HG03354 (cell line): ENCODE measurements at regions not wholly inside any gene's neighbourhood (a gene's known extent, or its start where the extent isn't known, plus 50 kb on each side); places are given as distances from the start of the nearest gene placed in this dataset.
"Not testable (repeated sequence)": the region's sequence is repeated elsewhere in the genome, so short reads cannot be mapped to it uniquely, and the experiment has no call there.

Experiments
- ATAC-seq: cut with Tn5 transposase; IDR thresholded peaks from one replicate; pipeline ENCODE4 v1.9.1; 2021; ENCODE audit warnings: mild to moderate bottlenecking; ENCODE audit not compliant: unreplicated experiment, poor library complexity, severe bottlenecking

DNA sequence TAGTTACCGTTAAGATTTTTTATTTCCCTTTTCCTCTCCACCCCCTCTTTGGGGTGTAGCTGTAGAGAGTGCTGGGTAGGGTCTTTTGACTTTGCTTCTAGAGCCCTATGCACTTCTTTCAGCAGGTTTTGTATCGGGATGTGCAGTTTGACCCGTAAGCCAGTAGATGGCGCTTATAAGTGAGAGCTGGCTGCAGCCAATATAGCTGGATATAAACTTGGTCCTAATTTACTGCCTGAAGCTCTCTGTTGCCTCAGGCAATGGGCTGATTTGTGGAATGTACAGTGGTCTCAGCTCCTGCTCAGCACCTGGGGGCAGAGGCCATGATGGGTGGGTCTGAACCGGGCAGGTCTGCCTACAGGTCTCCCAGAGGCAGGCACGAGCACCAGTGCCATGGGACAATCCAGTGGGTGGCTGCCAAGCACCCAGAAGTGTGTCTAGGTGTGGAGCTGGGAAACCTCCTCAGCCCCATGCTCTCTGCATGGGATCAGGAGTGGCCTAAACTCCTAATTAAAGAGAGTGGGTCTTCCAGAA is 146.5 kb downstream of the SPANXN1 start:
- ATAC-seq: no peak

DNA sequence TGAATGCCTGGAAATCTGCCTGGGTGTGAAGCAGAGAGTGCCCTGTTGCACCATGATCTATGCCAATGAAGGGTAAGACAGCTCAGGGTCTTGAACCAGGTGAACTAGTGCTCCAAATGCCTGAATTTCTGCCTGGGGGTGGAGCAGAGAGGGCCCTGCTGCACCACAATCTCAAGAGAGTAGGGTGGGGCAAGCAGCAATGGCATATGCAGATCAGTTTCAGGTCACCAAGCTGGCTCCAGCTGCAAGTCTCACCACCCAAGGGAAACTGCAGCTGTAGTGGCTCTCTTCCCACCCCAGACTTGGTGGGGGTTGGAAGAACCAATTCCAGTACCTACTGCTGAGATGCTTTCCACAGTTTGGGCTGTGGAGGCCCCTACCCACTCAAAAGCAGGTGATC is 147.0 kb downstream of the SPANXN1 start:
- no peak for ATAC-seq

DNA sequence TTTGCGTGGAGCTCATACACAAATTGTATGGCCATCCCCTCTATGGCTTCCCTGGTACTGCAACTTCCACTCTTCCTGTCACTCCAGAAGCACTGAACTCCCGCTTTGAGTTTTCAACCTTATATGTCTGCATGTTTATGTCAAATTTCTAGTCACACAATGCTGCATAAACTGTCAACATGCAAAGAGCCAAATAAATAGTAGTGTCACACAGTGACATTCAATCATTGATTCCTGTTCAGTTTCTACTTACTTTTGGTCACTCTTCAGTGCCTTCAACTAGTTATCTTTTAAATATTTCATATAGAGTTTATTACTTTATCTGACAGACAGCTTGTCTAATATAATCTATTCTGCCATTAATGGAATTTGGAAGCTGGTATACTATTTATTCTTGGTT is 149.3 kb downstream of the SPANXN1 start:
- no peak for ATAC-seq

DNA sequence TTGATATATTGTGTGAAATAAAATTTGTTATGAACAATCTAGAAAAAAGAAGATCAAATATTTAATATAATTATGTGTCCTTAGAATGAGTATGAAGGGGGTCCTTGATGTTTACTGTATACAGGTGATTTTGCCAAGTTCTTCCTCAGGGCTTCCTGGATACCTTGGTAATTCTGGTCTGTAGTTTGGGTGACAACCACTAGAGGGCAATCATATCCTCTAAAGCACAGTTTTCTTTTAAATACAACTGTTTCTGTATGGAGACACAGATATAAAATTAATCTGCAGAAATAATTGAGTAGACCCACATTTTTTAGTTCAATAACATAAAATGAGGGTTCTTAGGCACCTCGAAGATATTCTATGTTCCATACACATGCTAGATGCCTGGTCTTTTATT is 157.7 kb downstream of the SPANXN1 start:
- peak; percentile 91 for ATAC-seq

DNA sequence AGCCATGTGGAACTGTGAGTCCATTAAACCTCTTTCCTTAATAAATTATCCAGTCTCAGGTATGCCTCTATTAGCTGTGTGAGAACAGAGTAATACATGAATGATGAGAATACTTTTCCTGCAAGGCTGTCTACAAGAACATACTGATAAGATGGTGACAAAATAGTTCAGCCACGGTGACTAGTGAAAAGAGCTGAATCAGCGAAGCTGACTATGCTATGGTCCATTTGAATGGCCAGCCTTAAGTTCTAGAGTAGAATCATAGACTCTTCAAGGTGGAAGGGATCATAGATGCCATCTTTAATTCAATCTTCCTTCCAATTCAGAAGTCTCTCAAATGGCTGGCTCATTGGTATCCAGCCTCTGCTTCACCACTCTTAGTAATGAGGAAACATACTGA is 163.3 kb downstream of the SPANXN1 start:
- ATAC-seq: no peak

DNA sequence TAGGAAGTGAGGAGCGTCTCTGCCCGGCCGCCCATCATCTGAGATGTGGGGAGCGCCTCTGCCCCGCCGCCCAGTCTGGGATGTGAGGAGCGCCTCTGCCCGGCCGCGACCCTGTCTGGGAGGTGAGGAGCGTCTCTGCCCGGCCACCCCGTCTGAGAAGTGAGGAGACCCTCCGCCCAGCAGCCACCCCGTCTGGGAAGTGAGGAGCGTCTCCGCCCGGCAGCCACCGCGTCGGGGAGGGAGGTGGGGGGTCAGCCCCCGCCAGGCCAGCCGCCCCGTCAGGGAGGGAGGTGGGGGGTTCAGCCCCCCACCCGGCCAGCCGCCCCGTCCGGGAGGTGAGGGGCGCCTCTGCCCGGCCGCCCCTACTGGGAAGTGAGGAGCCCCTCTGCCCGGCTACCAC is 188.9 kb downstream of the SPANXN1 start:
- ATAC-seq: not testable (repeated sequence)

DNA sequence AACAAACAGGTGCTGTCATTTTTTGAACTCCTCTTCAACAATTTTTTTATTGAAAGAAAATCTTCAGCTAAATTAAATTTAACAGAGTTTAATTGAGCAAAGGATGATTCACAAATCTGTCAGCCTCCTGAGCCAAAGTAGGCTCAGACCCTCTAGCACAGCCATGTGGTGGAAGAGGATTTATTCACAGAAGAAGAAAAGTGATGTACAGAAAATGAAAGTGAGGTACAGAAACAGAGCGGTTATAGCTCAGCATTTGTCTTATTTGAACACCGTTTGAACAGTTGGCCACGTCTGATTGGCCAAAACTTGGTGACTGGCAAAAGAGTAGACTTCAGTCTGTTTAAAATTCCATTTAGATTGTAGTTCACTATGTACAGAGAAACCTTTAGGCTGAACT is 217.3 kb downstream of the SPANXN1 start:
- no peak for ATAC-seq

DNA sequence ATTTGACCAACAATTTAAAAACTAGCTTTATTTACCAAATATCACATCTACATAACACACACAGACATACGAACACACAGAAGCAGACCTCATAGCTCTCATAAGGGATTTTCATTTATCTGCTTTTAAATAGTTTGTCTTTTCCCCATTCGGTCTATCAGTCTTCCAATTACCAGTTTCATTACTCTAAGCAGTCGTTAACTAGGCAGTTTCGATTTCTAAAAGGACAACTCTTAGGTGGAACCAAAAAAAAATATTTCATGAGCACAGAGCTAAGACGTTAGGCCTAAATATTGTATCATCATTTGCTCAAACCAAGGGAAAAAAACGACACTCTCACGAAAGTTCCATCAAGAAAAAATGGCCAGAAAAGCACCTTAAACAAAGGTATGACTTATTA is 228.4 kb downstream of the SPANXN1 start:
- no peak for ATAC-seq

DNA sequence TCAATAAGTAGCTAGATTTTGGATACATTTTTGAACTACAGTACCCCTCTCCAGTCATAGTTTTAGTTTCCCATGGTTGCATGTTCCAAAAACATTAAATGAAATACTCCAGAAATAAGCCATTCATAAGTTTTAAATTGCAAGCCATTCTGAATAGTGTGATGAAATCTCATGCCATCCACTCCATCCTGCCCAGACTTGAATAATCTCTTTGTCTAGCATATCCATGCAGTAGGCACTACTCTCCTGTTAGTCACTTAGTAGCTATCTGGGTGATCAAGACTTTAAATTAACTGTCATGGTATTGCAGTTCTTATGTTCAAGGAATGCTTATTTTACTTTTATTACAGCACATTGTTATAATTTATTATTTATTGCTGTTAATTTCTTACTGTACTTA is 237.4 kb downstream of the SPANXN1 start:
- ATAC-seq: no peak

DNA sequence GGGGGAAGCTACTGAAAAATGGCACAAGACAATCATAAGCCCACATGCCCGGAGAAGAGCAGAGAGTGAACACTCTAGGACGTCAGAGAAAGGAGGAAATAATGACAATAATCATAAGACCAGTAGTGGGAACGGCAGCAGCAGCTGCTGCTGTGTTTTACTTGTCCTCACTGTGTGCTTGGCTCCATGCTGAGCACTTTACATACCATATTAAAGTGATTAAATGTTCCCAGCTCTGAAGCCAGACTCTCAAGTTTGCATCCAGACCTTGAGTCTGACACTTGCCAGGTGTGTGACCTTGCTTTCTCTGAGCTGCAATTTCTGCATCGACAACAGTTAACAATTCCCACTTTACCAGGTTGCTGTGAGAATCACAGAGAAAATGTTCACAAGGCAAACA is 255.4 kb downstream of the SPANXN1 start:
- ATAC-seq: no peak

DNA sequence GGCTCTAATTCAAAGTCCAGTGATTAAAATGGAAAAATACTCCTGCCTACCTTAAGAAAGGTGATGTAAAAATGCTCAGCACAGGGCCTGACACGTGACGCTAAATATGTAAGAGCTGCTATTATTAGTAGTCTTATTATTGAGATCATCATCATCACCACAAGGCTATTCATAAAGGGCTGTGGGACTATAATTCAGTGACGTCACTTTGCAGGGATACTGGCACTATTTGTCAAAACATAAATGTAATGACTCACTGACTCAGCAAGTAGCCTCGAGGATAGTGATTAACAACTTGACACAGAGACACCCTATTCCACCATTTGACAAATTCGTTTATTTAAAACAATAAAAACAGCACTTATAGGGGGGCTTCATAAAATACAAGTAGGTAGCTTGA is 258.9 kb downstream of the SPANXN1 start:
- no peak for ATAC-seq

DNA sequence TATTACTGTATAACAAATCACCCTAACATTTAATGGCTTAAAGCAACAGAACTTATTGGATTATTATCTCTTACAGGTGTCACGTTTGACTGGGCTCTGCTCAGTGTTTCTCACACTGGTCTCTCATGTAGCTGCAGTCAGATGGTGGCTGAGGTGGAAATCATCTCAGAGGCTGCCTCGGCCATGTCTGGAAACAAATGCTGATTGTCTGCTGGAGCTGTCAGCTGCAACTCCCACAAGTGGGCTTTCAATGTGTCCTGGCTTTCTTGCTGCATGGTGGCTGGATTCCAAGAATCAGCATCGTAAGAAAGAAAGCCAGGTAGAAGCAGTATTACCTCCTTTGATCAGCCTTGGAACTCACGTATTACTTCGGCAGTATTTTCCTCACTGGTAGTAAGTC is 277.6 kb downstream of the SPANXN1 start:
- ATAC-seq: no peak

DNA sequence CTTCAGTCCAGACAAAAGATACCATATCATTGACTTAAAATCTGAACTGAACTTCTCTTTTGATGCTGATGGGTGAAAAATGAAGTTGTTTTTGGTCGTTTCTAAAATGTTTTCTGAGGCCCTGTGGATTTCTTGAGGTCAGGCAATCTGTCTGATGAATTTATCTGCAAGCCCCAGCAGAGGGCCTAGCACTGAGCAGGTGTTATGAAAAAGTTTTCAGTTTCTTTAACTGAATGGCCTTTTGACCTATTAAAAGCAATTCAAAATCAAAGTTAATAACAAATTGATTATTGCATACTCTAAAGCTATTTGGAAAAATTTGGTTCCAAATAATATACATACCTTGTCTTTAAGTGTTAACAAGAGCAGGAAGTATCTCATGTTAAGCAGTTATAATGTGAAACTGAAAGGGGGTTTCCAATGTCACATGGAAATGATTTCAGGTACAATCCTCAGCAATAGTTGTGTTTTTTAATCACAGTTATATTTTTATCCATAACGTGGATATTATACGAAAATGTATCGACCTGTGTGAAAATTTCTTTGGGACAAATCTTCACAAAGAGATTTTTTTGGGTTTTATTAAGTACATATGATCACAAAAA is 285.0 kb downstream of the SPANXN1 start:
- ATAC-seq: no peak

DNA sequence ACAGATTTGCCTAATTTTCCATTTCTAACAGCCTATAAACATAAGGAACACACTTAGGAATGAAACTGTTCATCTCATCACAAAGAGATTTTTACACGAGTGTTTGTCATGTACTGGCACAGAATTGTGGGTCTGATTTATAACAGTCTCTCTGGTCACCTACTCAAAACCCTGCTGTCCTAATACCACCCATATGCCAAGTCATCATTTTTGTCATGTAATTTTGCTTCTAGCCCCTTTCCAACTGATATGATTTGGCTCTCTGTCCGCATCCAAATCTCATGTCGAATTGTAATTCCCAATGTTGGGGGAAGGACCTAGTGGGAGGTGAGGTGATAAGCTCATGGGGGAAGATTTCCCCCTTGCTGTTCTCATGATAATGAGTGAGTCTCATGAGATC is 284.1 kb upstream of the SLITRK2 start:
- no peak for ATAC-seq

DNA sequence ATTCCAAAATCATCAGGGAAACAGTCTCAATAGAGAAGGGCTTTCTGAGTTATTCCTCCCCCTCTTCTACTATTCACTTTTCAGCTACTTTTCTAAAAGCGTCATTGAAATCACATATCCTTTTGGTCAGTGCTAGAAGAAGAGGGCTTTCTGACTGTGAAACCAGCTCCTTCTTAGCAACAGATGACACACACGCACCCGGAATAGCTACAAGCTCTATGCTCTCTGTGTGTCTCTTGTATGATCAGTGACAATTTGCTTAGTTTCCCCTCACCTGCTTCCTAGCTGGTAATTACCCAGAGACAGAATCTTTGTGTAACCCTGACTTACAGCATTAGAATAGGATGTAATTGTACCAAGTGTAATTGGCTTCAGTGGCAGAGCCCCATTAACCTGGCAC is 268.1 kb upstream of the SLITRK2 start:
- ATAC-seq: no peak

DNA sequence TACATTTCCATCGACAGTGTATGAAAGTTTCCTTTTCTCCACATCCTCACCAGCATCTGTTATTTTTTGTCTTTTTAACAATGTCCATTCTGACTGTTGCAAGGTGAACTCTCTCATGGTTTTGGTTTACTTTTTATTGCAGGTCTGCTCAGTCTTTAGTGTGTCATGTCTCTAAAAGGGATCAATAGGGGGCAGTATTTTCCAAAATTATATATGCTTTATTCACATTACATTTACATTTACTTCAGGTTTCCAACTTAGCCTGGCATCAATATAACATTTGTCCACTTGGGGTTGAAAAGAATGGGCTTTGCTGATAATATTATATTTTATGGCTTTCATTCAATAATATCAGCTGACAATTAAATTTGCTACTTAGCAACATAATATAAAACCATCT is 265.0 kb upstream of the SLITRK2 start:
- no peak for ATAC-seq

DNA sequence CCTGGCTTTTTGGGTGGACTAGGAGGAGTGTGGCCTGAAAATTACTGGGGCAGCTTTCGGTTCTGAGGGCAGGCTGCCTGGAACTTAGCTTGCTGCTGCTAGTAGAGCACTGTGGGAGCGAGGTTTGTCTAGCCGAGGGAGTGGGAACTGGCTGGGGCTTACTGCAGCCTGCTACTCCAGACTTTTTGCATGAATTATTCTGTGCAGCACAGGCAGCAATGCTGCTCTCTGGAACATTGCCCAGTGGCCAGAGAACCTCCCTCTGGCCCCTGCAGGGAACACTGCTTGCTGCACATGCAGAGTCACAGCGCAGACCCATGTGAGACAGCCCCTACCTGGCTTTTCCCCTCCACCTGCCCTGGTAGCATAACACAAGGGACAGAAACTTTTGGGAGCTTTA is 263.9 kb upstream of the SLITRK2 start:
- ATAC-seq: no peak

DNA sequence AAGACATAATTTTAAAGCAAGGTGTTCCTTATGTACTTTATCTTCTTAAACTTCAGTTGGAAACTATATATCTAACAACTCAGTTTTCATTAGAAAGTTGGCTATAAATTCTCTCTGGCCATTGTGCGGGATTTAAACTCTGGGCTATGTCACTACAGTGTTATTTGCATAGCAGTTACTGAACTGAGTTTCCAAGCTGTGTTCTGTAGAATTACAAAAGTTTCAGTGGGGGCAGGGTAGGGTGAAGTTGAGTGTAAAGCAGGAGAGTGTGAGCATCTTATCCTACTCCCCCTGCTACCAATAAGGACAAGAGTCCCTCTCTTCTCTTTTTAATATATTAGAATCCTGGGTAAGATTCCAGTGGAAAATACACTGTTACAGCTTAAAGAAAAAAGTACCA is 254.5 kb upstream of the SLITRK2 start:
- no peak for ATAC-seq

DNA sequence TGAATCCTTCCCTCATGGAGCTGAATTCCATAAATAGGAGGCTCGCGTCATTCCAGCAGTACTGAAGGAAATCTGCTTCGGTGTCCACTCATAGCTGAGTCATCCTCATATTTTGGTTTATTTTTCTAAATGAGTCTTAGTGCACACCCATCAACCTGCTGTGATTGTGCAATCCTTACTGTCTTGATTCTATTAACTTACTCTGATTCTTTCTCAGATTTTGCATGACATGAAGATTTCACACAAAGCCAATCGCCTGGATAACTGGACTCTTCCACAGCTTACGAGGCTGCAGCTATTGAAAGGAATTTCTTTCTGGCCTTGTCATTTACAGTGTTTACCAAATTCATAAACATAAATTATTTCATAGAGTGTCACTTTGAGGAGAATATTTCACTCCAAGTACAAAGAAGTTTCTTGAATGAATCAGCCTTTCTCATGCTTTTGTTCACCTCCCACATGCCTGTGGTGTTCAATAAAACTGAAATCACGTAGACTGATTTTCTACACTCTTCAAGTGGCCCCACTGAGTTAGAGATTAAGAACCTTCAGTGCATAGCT is 207.6 kb upstream of the SLITRK2 start:
- no peak for ATAC-seq

DNA sequence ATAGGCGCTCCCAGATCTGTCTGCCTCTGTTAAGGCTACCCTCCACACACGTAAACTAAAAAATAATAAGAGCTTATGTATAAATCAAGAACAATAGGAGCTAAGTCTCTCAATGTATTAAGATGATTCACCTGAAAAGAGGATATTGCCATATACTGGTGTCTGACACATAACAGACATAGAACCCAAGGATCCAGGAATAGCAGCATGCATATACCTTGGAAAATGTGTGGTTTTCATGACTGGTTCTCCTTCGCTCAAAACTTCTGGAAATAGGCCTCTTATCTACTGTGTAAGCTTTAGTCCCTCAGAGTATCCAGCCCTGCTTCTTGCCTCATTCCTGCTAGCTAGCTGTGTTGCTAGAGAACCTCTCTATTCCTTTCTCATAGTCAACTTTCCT is 203.7 kb upstream of the SLITRK2 start:
- ATAC-seq: no peak

DNA sequence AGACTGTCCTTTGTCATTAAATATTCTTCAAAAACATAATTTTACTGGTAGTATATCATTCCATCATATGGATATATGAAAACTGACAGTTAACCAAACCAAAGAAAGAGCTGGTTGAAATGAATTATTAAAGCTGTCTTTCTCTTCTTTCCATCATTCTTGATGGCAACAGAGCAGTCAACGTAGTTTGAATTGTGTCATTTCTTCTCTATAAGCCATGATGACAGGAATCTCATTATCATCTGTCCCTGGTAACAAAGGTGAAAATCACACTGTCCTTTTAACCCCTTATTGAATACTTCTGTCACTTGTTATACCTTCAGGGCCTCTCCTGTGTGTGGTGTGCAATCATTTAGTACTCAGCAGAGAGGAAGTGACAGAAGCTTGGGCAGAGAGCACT is 197.0 kb upstream of the SLITRK2 start:
- ATAC-seq: no peak

DNA sequence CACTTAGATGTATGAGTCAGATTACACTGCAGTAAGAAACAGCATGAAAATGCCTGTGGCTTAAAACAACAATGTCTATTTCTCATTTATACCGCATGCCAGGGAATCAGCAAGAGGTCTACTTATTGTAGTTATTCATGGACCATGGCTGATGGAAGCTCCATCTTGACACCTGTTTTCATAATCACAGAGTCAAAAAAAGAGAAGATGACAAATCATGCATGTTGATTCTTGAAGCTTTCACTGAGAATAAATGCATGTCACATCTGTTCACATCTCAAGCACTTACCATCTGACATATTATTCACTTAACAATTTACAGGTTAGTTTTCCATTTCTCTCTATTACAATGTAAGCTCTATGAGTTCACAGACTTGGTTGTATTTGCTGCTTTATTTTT is 194.2 kb upstream of the SLITRK2 start:
- ATAC-seq: no peak
